Gastrocnemius medialis (tissue), 4 donors: ENCODE measurements at regions not wholly inside any gene's neighbourhood (a gene's known extent, or its start where the extent isn't known, plus 50 kb on each side); places are given as distances from the start of the nearest gene placed in this dataset.

ENCODE experiments used
- ATAC-seq, 2 donors: fragments of 150-250 bp; one replicate each; pipeline ENCODE4 v1.9.1; 2016
- DNase-seq, 2 donors: peaks; one replicate each; pipeline ENCODE4 v3.0.0-alpha.2; 2019
- H3K27ac ChIP-seq, 4 donors: fragments of 200-600 bp; sonication (generic); 1 replicate in 1 of 4; 2 replicates in 3 of 4; pipeline ENCODE4 v1.5.1; 2016 to 2018; ENCODE audit warnings: mild to moderate bottlenecking in 2 of 4, moderate library complexity in 1 of 4
- H3K27me3 ChIP-seq, 3 donors: fragments of 200-600 bp; sonication (generic) in 2 of 3; 1 replicate in 1 of 3; 2 replicates in 2 of 3; pipeline versions ENCODE4 v1.5.1 to v1.6.0; 2016 to 2019; ENCODE audit warnings: mild to moderate bottlenecking in 1 of 3, moderate library complexity in 1 of 3
- H3K36me3 ChIP-seq, 2 donors: fragments of 200-600 bp; sonication (generic) in 1 of 2; one replicate each; pipeline ENCODE4 v1.5.1; 2017 to 2018
- H3K4me1 ChIP-seq, 2 donors: fragments of 200-600 bp; sonication (generic) in 1 of 2; one replicate each; pipeline ENCODE4 v1.5.1; 2016 to 2017; ENCODE audit warnings: mild to moderate bottlenecking in 2 of 2
- H3K4me3 ChIP-seq, 4 donors: fragments of 200-600 bp; sonication (generic) in 3 of 4; 1 replicate in 1 of 4; 2 replicates in 3 of 4; pipeline ENCODE4 v1.5.1; 2016 to 2019; ENCODE audit warnings: mild to moderate bottlenecking in 2 of 4
- H3K9me3 ChIP-seq, 3 donors: fragments of 200-600 bp; sonication (generic) in 2 of 3; 1 replicate in 1 of 3; 2 replicates in 2 of 3; pipeline ENCODE4 v1.5.1; 2016 to 2019
- CTCF ChIP-seq, 5 experiments: fragments of 450-650 bp in 3 of 5; fragments of 200-600 bp in 2 of 5; sonication (generic) in 2 of 5; IDR thresholded peaks in 4 of 5; conservative IDR thresholded peaks in 1 of 5; 1 replicate in 4 of 5; 2 replicates in 1 of 5; pipeline ENCODE4 v1.5.1; 2016 to 2019; ENCODE audit warnings: antibody characterized with exemption in 5 of 5, mild to moderate bottlenecking in 3 of 5, moderate library complexity in 3 of 5
- POLR2A ChIP-seq, 2 donors: fragments of 450-650 bp; IDR thresholded peaks; one replicate each; pipeline ENCODE4 v1.6.1; 2017; ENCODE audit warnings: antibody characterized with exemption in 2 of 2, mild to moderate bottlenecking in 2 of 2, moderate library complexity in 2 of 2
- in situ Hi-C, 4 donors: fragments of 200-750 bp; cut with MboI; loops; one replicate each; pipeline versions ENCODE4 v1.15.0 to v1.8.0; 2017; ENCODE audit warnings: low sequenced_read_pairs in 4 of 4
- intact Hi-C: fragments of 100-400 bp; cut with DNase I; formaldehyde crosslinking; loops from one replicate; pipeline ENCODE4 v1.15.1; 2023; ENCODE audit warnings: low total_unique reads

- TF ChIP-seq CTCF (IDR thresholded peaks at IDR 0.05 in 4 of 5, conservative IDR thresholded peaks at IDR 0.05 in 1 of 5) (no peak), POLR2A (IDR thresholded peaks at IDR 0.05) (no peak)
- Histone ChIP-seq H3K4me3 (no peak overlapping the region), H3K27me3 (no peaks in the 10 kb centered on the region), H3K9me3 (no peaks in the 10 kb centered on the region), H3K27ac (no peak overlapping the region), H3K36me3 (no peaks in the 10 kb centered on the region), H3K4me1 (no peaks in the 10 kb centered on the region)
- ATAC-seq (no peak), DNase-seq (no peak)
- intact Hi-C loops (no loop called here), in situ Hi-C loops (no loop called here)
Observed at GRCh38 chr10:59595593-59595992, 114.1 kb downstream of the SLC16A9 start.

- no peaks in the 10 kb centered on the region for H3K36me3 ChIP-seq
- TF ChIP-seq CTCF (IDR thresholded peaks at IDR 0.05 in 4 of 5, conservative IDR thresholded peaks at IDR 0.05 in 1 of 5) (no peak), POLR2A (IDR thresholded peaks at IDR 0.05) (no peak)
- in situ Hi-C loops = no loop called here
- H3K4me3 ChIP-seq = no peak overlapping the region
- no peaks in the 10 kb centered on the region for H3K27me3 ChIP-seq
- ATAC-seq = no peak
- H3K4me1 ChIP-seq = no peaks in the 10 kb centered on the region
- no peaks in the 10 kb centered on the region for H3K9me3 ChIP-seq
- intact Hi-C loops = no loop called here
- DNase-seq = no peak
- no peak overlapping the region for H3K27ac ChIP-seq
Observed at GRCh38 chr10:59593768-59594167, 115.9 kb downstream of the SLC16A9 start.

- H3K27ac ChIP-seq = no peak overlapping the region
- ATAC-seq (no peak), DNase-seq (no peak)
- H3K27me3 ChIP-seq = no peaks in the 10 kb centered on the region
- H3K36me3 ChIP-seq = no peaks in the 10 kb centered on the region
- no peaks in the 10 kb centered on the region for H3K9me3 ChIP-seq
- no peak overlapping the region for H3K4me3 ChIP-seq
- TF ChIP-seq CTCF (IDR thresholded peaks at IDR 0.05 in 4 of 5, conservative IDR thresholded peaks at IDR 0.05 in 1 of 5) = no peak
- no peak for TF ChIP-seq POLR2A (IDR thresholded peaks at IDR 0.05)
- no peaks in the 10 kb centered on the region for H3K4me1 ChIP-seq
- intact Hi-C loops (no loop called here), in situ Hi-C loops (no loop called here)
Observed at GRCh38 chr10:59589796-59590195, 119.9 kb downstream of the SLC16A9 start.

GRCh38 chr10:59588791-59589190, 120.9 kb downstream of the SLC16A9 start:
- H3K27me3 ChIP-seq = no peaks in the 10 kb centered on the region
- in situ Hi-C loops = no loop called here
- no peaks in the 10 kb centered on the region for H3K9me3 ChIP-seq
- no peak overlapping the region for H3K27ac ChIP-seq
- ATAC-seq = no peak
- intact Hi-C loops = no loop called here
- H3K4me3 ChIP-seq = no peak overlapping the region
- TF ChIP-seq CTCF (IDR thresholded peaks at IDR 0.05 in 4 of 5, conservative IDR thresholded peaks at IDR 0.05 in 1 of 5) (no peak), POLR2A (IDR thresholded peaks at IDR 0.05) (no peak)
- H3K4me1 ChIP-seq = no peaks in the 10 kb centered on the region
- no peak for DNase-seq
- no peaks in the 10 kb centered on the region for H3K36me3 ChIP-seq

GRCh38 chr10:59587756-59588140, 121.9 kb downstream of the SLC16A9 start:
- DNase-seq = no peak
- intact Hi-C loops = no loop called here
- no peak for TF ChIP-seq POLR2A (IDR thresholded peaks at IDR 0.05)
- TF ChIP-seq CTCF (IDR thresholded peaks at IDR 0.05 in 4 of 5, conservative IDR thresholded peaks at IDR 0.05 in 1 of 5) = no peak
- Histone ChIP-seq H3K4me1 (no peaks in the 10 kb centered on the region), H3K36me3 (no peaks in the 10 kb centered on the region), H3K9me3 (no peaks in the 10 kb centered on the region), H3K27ac (no peak overlapping the region), H3K4me3 (no peak overlapping the region), H3K27me3 (no peaks in the 10 kb centered on the region)
- in situ Hi-C loops = no loop called here
- no peak for ATAC-seq
